ENCODE measurements at regions not wholly inside any gene's neighbourhood (a gene's known extent, or its start where the extent isn't known, plus 50 kb on each side); places are given as distances from the start of the nearest gene placed in this dataset.

DNA sequence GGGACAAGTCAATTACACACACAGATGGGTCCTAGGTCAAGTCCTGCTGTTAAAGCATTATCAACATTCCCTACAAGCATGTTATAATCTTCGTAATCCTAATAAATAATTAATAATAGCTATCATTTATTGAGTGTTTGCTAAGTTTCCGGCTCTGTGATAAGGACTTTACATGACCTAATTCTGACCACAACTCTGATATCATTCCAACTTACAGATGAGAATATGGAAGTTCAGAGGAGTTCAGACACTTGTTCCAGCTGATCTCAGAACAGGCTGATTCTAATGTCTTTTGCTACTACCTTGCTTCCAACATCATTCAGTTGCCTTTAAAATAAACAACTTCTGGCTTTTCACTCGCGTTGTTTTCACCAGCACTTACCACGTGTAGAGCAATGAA, 770.1 kb upstream of the CXADR start:
- TF ChIP-seq CTCF (IDR thresholded peaks at IDR 0.05) (no peak), EP300 (IDR thresholded peaks at IDR 0.05) (no peak)
